HG02973 (cell line): ENCODE measurements at regions not wholly inside any gene's neighbourhood (a gene's known extent, or its start where the extent isn't known, plus 50 kb on each side); places are given as distances from the start of the nearest gene placed in this dataset.

ENCODE experiments used
- ATAC-seq: cut with Tn5 transposase; IDR thresholded peaks from one replicate; pipeline ENCODE4 v1.9.1; 2021; ENCODE audit warnings: moderate library complexity; ENCODE audit not compliant: unreplicated experiment

- no peak for ATAC-seq
These were observed 90.7 kb downstream of the ZNF281 start for GRCh38 chr1:200319148-200319547.

- no peak for ATAC-seq
These were observed 92.6 kb downstream of the ZNF281 start for GRCh38 chr1:200317236-200317635.

- no peak for ATAC-seq
These were observed 93.6 kb downstream of the ZNF281 start for GRCh38 chr1:200316148-200316803.

- no peak for ATAC-seq
These were observed 95.6 kb downstream of the ZNF281 start for GRCh38 chr1:200314085-200314750.

GRCh38 chr1:200311256-200311655, 98.6 kb downstream of the ZNF281 start:
- no peak for ATAC-seq

- ATAC-seq = no peak
These were observed 99.0 kb downstream of the ZNF281 start for GRCh38 chr1:200310824-200311223.

GRCh38 chr1:200307755-200308066, 102.1 kb downstream of the ZNF281 start:
- no peak for ATAC-seq

GRCh38 chr1:200306944-200307754, 102.7 kb downstream of the ZNF281 start:
- peak; percentile 57 for ATAC-seq

GRCh38 chr1:200305806-200306205, 104.0 kb downstream of the ZNF281 start:
- no peak for ATAC-seq

GRCh38 chr1:200304171-200304570, 105.7 kb downstream of the ZNF281 start:
- ATAC-seq = no peak

- ATAC-seq = no peak
These were observed 106.9 kb downstream of the ZNF281 start for GRCh38 chr1:200302921-200303290.

- ATAC-seq = no peak
These were observed 107.5 kb downstream of the ZNF281 start for GRCh38 chr1:200302192-200302920.

GRCh38 chr1:200301152-200301551, 108.7 kb downstream of the ZNF281 start:
- ATAC-seq = no peak

GRCh38 chr1:200299571-200299970, 110.3 kb downstream of the ZNF281 start:
- no peak for ATAC-seq

- no peak for ATAC-seq
These were observed 111.6 kb downstream of the ZNF281 start for GRCh38 chr1:200298242-200298641.

- ATAC-seq = no peak
These were observed 113.7 kb downstream of the ZNF281 start for GRCh38 chr1:200296091-200296661.

- ATAC-seq = no peak
These were observed 115.6 kb downstream of the ZNF281 start for GRCh38 chr1:200294241-200294640.

- ATAC-seq = no peak
These were observed 117.1 kb downstream of the ZNF281 start for GRCh38 chr1:200292699-200293098.

- ATAC-seq = no peak
These were observed 118.7 kb downstream of the ZNF281 start for GRCh38 chr1:200291106-200291505.

GRCh38 chr1:200290010-200290685, 119.7 kb downstream of the ZNF281 start:
- ATAC-seq = no peak

GRCh38 chr1:200288226-200288625, 121.6 kb downstream of the ZNF281 start:
- no peak for ATAC-seq
